Posterior vena cava (tissue), 2 donors: ENCODE measurements at regions not wholly inside any gene's neighbourhood (a gene's known extent, or its start where the extent isn't known, plus 50 kb on each side); places are given as distances from the start of the nearest gene placed in this dataset.

Experiments
- DNase-seq: peaks from one replicate; pipeline ENCODE4 v3.0.0-alpha.2; 2020; ENCODE audit warnings: low spot score
- intact Hi-C, 2 donors: fragments of 100-400 bp; cut with DNase I; formaldehyde crosslinking; loops; one replicate each; pipeline versions ENCODE4 v1.14.1 to v1.14.2; 2022 to 2023
- donor health status: DM: yes; HTN: yes; CAD: no.
- donor health status: DM: yes; HTN: yes; CAD: no.

GRCh38 chr1:163701783-163702374 lies 380.1 kb downstream of the NUF2 start:
- intact Hi-C loops = no loop called here

DNA sequence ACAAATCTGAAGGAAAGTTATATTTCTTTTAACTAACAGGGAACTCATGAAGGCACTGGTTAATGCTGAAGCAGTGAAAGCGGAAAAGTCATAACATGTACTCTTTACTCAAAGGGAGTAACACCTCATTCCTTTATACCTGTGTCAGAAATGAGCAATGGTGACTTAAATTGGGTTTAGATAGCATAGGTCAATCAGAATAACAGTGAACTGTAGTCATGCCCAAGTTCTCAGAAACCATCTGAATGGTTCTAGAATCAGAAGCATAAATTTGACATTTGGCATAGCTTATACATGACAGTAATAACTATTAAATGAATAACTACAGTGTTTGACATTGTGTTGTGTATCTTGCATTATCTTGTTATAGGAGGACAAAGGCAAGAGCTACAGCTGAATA lies 382.0 kb downstream of the NUF2 start:
- intact Hi-C loops = no loop called here

More at GRCh38 chr1:163701783-163702374, 380.1 kb downstream of the NUF2 start:
- DNase-seq = no peak

DNA sequence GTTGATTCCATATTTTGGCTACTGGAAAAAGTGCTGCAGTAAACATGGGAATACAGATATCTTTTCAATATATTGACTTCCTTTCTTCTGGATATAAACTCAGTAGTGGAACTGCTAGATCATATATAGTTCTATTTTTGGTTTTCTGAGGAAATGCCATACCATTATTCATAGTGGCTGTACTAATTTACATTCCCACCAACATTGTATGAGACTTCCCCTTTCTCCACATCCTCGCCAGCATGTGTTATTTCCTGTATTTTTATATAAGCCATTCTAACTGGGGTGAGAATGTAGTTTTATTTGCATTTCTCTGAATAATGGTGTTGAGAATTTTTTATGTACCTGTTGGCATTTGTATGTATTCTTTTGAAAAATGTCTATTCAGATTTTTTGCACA lies 385.2 kb downstream of the NUF2 start:
- DNase-seq = no peak
- intact Hi-C loops = no loop called here

More for the DNA sequence above, 382.0 kb downstream of the NUF2 start:
- no peak for DNase-seq

- DNase-seq = no peak
- intact Hi-C loops = no loop called here
Observed at GRCh38 chr1:163709636-163710035, 387.9 kb downstream of the NUF2 start.

GRCh38 chr1:163712321-163712720 lies 390.6 kb downstream of the NUF2 start:
- intact Hi-C loops = no loop called here
- DNase-seq = no peak

DNA sequence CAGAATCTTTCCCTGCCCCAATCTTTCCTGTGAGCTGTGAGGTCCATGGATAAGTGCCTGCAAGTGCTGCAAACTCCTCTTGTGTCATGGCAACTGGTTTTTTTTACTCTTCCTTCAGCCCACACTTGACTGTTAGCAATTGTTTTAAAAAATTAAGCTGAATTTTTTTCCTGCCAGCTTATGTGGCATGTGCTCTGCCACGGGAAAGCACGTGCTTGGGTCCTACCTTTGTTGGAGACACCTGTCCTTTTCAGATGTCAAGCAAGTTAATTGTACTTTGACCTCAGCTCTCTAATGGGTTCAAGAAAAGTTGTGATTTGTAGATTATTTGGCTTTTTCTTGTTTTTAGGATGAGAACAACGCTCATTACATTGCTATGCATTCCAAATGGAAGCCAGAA lies 398.5 kb downstream of the NUF2 start:
- DNase-seq = no peak
- intact Hi-C loops = no loop called here

- intact Hi-C loops = no loop called here
- no peak for DNase-seq
Observed at GRCh38 chr1:163725551-163725950, 403.8 kb downstream of the NUF2 start.

DNA sequence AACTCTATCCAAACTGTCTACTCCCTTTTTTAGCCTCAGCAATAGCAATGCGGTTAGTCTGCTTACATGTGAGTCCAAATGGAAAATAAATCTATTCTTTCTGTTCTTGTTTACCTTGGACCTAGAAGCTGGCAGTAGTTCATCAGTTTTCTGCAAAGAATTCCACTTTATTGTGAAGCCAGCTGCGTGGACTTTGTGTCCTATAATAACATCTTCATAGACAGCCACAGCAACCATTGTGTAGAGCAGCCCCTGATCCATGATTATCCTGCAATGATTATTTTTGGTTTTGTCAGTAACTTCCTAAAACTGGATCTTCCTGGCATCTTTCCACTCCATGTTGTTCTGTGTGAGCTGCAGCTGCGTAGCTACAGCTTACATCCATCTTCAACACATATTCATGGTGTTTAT lies 408.7 kb downstream of the NUF2 start:
- intact Hi-C loops = no loop called here
- DNase-seq = no peak

- intact Hi-C loops = no loop called here
Observed at GRCh38 chr1:163737261-163737660, 415.5 kb downstream of the NUF2 start.

DNA sequence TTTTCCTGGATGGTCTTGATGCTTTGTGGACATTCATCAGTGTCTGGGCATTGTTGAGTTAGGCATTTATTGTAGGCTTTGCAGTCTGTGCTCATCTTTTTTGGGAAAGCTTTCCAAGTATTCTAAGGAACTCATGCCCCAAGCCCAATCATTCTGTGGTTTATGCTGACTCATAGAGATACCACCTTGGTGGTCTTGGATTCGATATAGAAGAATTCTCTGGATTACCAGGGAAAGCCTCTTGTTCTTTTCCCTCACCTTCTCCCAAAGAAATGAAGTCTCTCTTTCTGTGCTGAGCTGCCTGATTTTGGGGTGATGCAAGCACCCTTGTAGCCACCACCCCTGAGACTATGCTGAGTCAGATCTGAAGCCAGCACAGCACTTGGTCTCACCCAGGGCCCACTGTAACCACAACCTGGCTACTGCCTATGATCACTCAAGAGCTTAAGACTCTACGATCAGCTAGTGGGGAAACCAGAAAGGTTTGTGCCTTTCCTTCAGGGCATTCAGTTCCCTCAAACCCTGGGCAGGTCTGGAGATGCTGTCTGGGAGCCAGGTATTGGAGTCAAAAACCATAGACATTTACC lies 422.6 kb downstream of the NUF2 start:
- intact Hi-C loops = no loop called here
- DNase-seq = no peak

More at GRCh38 chr1:163737261-163737660, 415.5 kb downstream of the NUF2 start:
- DNase-seq = no peak

DNA sequence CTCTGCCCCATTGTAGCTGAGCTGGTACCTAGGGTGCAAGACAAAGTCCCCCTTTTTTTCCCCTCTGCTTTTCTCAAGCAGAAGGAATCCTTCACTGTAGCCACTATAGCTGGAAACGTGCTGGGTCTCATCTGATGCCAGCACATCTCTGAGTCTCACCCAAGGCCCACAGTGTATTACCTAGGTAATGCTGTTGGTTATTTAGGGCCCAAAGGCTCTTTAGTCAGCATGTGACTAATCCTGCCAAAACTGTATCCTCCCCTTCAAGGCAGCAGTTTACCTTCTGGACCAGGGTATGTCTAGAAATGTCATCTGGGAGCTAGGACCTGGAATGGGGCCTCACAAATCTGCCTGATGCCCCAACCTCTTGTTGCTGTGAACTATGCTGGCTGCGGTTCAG lies 423.4 kb downstream of the NUF2 start:
- no peak for DNase-seq
- intact Hi-C loops = no loop called here

DNA sequence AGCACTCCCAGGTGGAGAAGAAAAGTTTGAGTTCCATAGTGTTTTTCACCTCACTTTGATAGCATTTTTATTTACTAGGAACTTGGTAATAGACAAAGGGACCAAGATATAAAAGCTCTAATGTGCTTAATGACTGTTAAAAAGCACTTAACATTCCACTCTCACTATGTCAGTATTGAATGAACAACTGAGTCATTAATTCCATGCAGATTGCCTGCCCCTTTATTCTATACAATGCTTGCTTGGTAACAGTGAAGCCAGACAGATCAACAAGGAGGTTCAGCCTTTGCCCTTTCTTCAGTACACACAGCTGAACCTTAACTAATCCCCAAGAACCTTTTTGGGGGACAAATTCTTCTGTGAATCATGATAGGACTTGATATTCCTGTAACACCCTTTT lies 425.5 kb downstream of the NUF2 start:
- intact Hi-C loops = no loop called here

GRCh38 chr1:163747855-163748254 lies 426.1 kb downstream of the NUF2 start:
- intact Hi-C loops = no loop called here

More for the DNA sequence above, 425.5 kb downstream of the NUF2 start:
- no peak for DNase-seq

GRCh38 chr1:163758977-163759670 lies 437.4 kb downstream of the NUF2 start:
- DNase-seq = no peak
- intact Hi-C loops = no loop called here

More at GRCh38 chr1:163747855-163748254, 426.1 kb downstream of the NUF2 start:
- DNase-seq = no peak

DNA sequence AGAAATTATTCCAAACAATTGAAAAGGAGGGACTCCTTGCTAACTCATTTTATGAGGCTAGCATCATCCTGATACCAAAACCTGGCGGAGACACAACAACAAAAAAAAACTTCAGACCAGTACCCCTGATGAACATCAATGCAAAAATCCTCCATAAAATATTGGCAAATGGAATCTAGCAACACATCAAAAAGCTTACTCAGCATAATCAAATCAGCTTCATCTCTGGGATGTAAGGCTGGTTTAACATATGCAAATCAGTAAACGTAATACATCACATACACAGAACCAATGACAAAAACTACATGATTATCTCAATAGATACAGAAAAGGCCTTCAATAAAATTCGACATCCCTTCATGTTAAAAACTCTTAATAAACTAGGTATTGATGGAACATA lies 440.1 kb downstream of the NUF2 start:
- intact Hi-C loops = no loop called here

GRCh38 chr1:163766257-163766918 lies 444.6 kb downstream of the NUF2 start:
- intact Hi-C loops = no loop called here
- no peak for DNase-seq

More for the DNA sequence above, 440.1 kb downstream of the NUF2 start:
- no peak for DNase-seq

GRCh38 chr1:163768576-163768975 lies 446.8 kb downstream of the NUF2 start:
- no peak for DNase-seq
- intact Hi-C loops = no loop called here

GRCh38 chr1:163770265-163770664 lies 448.5 kb downstream of the NUF2 start:
- DNase-seq = no peak
- intact Hi-C loops = no loop called here

DNA sequence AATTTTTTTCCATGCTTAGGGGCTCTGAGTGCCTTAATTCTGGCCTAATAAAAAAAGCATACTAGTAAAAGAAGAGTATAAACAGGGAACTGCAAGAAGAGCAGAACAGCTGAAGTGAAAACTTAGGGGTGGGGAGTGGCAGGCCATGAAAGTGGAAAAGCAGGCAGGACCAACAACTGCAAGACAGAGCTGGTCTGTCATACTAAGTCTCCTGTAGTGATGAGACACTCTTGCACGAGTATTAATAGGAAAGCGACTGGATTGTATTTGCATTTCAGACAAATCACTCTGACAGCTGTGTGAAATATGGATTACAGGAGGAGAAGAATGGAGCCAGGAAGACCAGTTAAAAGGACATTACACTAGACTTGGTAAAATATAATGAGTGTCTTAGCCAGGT lies 449.9 kb downstream of the NUF2 start:
- intact Hi-C loops = no loop called here
- no peak for DNase-seq

DNA sequence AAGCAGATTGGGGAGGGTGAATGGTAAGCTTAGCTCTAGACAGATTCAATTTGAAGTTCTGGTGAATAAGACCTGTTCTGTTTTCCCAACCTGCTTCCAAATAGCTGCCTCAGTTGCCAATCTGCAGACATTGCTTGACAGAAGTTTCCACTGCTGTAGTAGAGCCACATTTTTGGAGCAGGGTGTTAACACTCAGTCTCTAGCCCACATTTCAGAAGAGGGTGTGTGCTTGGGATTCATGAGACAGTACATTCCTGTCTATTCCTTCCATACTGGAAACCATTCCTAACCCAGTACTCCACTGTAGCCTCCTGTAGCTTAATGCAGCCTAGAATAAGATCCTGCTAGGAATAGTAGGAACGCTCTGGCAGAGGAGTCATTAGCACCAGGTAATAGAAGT lies 450.5 kb downstream of the NUF2 start:
- DNase-seq = no peak

More for the DNA sequence above, 450.5 kb downstream of the NUF2 start:
- intact Hi-C loops = no loop called here
